IMR-90 (cell line): ENCODE measurements at regions not wholly inside any gene's neighbourhood (a gene's known extent, or its start where the extent isn't known, plus 50 kb on each side); places are given as distances from the start of the nearest gene placed in this dataset.

ENCODE experiments used
- ATAC-seq: fragments of 200-7000 bp; cut with Tn5 transposase; 2 replicates; pipeline ENCODE4 v1.9.1; 2020; ENCODE audit warnings: low read depth, mild to moderate bottlenecking, moderate library complexity
- BruUV-seq: library from RNA; stranded (reverse); fragments of 400-500 nt; replicated peaks from 2 replicates; lab custom pipeline; 2021; lab: Mats Ljungman, UMichigan
- CTCF ChIA-PET: fragments of 300-600 bp; formaldehyde crosslinking; extraction: SDS; loops from one replicate; lab custom pipeline; 2021; ENCODE audit warnings: antibody characterized with exemption; lab: Yijun Ruan, JAX
- POLR2A ChIA-PET: fragments of 300-600 bp; sonication (Branson Sonifier 250); formaldehyde crosslinking; loops from one replicate; lab custom pipeline; 2022; ENCODE audit warnings: antibody characterized with exemption; ENCODE audit not compliant: unreplicated experiment; lab: Charles Lee
- DNase-seq: peaks from one replicate; pipeline ENCODE4 v3.0.0; 2013
- H2AFZ ChIP-seq: replicated peaks from 2 replicates; pipeline ENCODE3; 2013; ENCODE audit warnings: low read length, mild to moderate bottlenecking; ENCODE audit not compliant: poor library complexity
- H2AK5ac ChIP-seq: 2 replicates; pipeline ENCODE4 v1.6.1; 2013; ENCODE audit warnings: low read depth, low read length, inconsistent platforms
- H2AK9ac ChIP-seq: replicated peaks from 2 replicates; pipeline ENCODE3; 2013; ENCODE audit warnings: mild to moderate bottlenecking, low read depth, low read length, moderate library complexity; ENCODE audit not compliant: poor library complexity
- H2BK120ac ChIP-seq: 2 replicates; pipeline ENCODE4 v1.6.1; 2013; ENCODE audit warnings: low read depth, low read length, inconsistent platforms
- H2BK15ac ChIP-seq: 3 replicates; pipeline ENCODE4 v1.6.1; 2013; ENCODE audit warnings: low read depth, low read length, inconsistent platforms
- H2BK20ac ChIP-seq: 2 replicates; pipeline ENCODE4 v1.6.1; 2013; ENCODE audit warnings: low read depth, mild to moderate bottlenecking, inconsistent platforms, low read length, moderate library complexity
- H2BK5ac ChIP-seq: 2 replicates; pipeline ENCODE4 v1.6.1; 2013; ENCODE audit warnings: mild to moderate bottlenecking, low read depth, low read length, inconsistent platforms; ENCODE audit not compliant: poor library complexity, severe bottlenecking
- H3K14ac ChIP-seq: replicated peaks from 2 replicates; pipeline ENCODE4 v1.6.1; 2013; ENCODE audit warnings: low read depth, low read length, inconsistent platforms
- H3K18ac ChIP-seq: 2 replicates; pipeline ENCODE4 v1.6.1; 2013; ENCODE audit warnings: low read depth, low read length, control low read depth
- H3K23ac ChIP-seq: 2 replicates; pipeline ENCODE4 v1.6.1; 2013; ENCODE audit warnings: low read depth, low read length, inconsistent platforms
- H3K27ac ChIP-seq: 2 replicates; pipeline ENCODE4 v1.5.1; 2013; ENCODE audit warnings: mild to moderate bottlenecking, control low read depth, low read length; ENCODE audit not compliant: insufficient read depth
- H3K27me3 ChIP-seq: 2 replicates; pipeline ENCODE4 v1.6.1; 2013; ENCODE audit warnings: low read length; ENCODE audit not compliant: control insufficient read depth, insufficient read depth
- H3K36me3 ChIP-seq: 2 replicates; pipeline ENCODE4 v1.6.1; 2013; ENCODE audit warnings: low read length, mixed read lengths; ENCODE audit not compliant: control insufficient read depth, insufficient read depth
- H3K4ac ChIP-seq: 2 replicates; pipeline ENCODE4 v1.6.1; 2013; ENCODE audit warnings: low read depth, low read length, inconsistent platforms
- H3K4me1 ChIP-seq: 2 replicates; pipeline ENCODE4 v1.6.1; 2013; ENCODE audit warnings: low read length, mixed read lengths; ENCODE audit not compliant: control insufficient read depth, insufficient read depth
- H3K4me2 ChIP-seq: 2 replicates; pipeline ENCODE4 v1.6.1; 2013; ENCODE audit warnings: low read depth, mild to moderate bottlenecking, control low read depth, low read length, moderate library complexity
- H3K4me3 ChIP-seq: 2 replicates; pipeline ENCODE4 v1.5.1; 2013; ENCODE audit warnings: low read depth, mild to moderate bottlenecking, control low read depth, low read length, moderate library complexity; ENCODE audit not compliant: insufficient read depth
- H3K56ac ChIP-seq: 2 replicates; pipeline ENCODE4 v1.6.1; 2013; ENCODE audit warnings: low read length, inconsistent platforms; ENCODE audit not compliant: insufficient read depth; ENCODE audit errors: extremely low read depth
- H3K79me1 ChIP-seq, 2 experiments: 2 replicates each; pipeline ENCODE4 v1.6.1; 2013; ENCODE audit warnings: low read length in 2 of 2, inconsistent platforms in 1 of 2, low read depth in 1 of 2
- H3K9ac ChIP-seq: 2 replicates; pipeline ENCODE4 v1.6.1; 2013; ENCODE audit warnings: low read depth, low read length, control low read depth
- H3K9me1 ChIP-seq: 2 replicates; pipeline ENCODE4 v1.6.1; 2013; ENCODE audit warnings: low read length, inconsistent platforms; ENCODE audit not compliant: insufficient read depth
- H3K9me3 ChIP-seq: 2 replicates; pipeline ENCODE4 v1.6.1; 2013; ENCODE audit warnings: low read length; ENCODE audit not compliant: control insufficient read depth, insufficient read depth
- H4K20me1 ChIP-seq: 2 replicates; pipeline ENCODE4 v1.6.1; 2013; ENCODE audit warnings: low read length, inconsistent platforms; ENCODE audit not compliant: insufficient read depth
- H4K5ac ChIP-seq: 2 replicates; pipeline ENCODE4 v1.6.1; 2013; ENCODE audit warnings: mild to moderate bottlenecking, low read depth, low read length, control low read depth
- H4K8ac ChIP-seq, 2 experiments: 2 replicates each; pipeline ENCODE4 v1.6.1; 2013; ENCODE audit warnings: low read depth in 2 of 2, low read length in 2 of 2, control low read depth in 1 of 2, inconsistent platforms in 1 of 2
- H4K91ac ChIP-seq: 2 replicates; pipeline ENCODE4 v1.6.1; 2013; ENCODE audit warnings: low read depth, low read length, inconsistent platforms; ENCODE audit not compliant: insufficient read depth
- BHLHE40 ChIP-seq: fragments of 150-350 bp; IDR thresholded peaks from 2 replicates; pipeline ENCODE4 v1.6.1; 2016; ENCODE audit warnings: mild to moderate bottlenecking, low read depth, low read length
- CEBPB ChIP-seq: IDR thresholded peaks from 2 replicates; pipeline ENCODE4 v1.6.1; 2012; ENCODE audit warnings: low read depth, low read length, improper control_type of control experiment
- CHD1 ChIP-seq: IDR thresholded peaks from 2 replicates; pipeline ENCODE4 v1.6.1; 2012; ENCODE audit warnings: low read depth, low read length, improper control_type of control experiment
- CTCF ChIP-seq: conservative IDR thresholded peaks from 2 replicates; pipeline ENCODE4 v1.5.1; 2012; ENCODE audit warnings: mild to moderate bottlenecking, low read depth, low read length, improper control_type of control experiment
- ELK1 ChIP-seq: fragments of 150-350 bp; IDR thresholded peaks from 2 replicates; pipeline ENCODE4 v1.6.1; 2016; ENCODE audit warnings: low read depth, mild to moderate bottlenecking, low read length, moderate library complexity, borderline replicate concordance
- FOS ChIP-seq: fragments of 150-350 bp; IDR thresholded peaks from 2 replicates; pipeline ENCODE4 v1.6.1; 2016; ENCODE audit warnings: low read depth, low read length
- MAFK ChIP-seq: IDR thresholded peaks from 2 replicates; pipeline ENCODE4 v1.6.1; 2012; ENCODE audit warnings: low read depth, low read length, improper control_type of control experiment
- MAZ ChIP-seq: IDR thresholded peaks from 2 replicates; pipeline ENCODE4 v1.6.1; 2012; ENCODE audit warnings: low read depth, mild to moderate bottlenecking, low read length, improper control_type of control experiment, moderate library complexity, borderline replicate concordance
- MXI1 ChIP-seq: IDR thresholded peaks from 2 replicates; pipeline ENCODE4 v1.6.1; 2012; ENCODE audit warnings: low read depth, mild to moderate bottlenecking, low read length, moderate library complexity, borderline replicate concordance
- NFE2L2 ChIP-seq: fragments of 150-350 bp; IDR thresholded peaks from 2 replicates; pipeline ENCODE4 v1.6.1; 2016; ENCODE audit warnings: low read depth, mild to moderate bottlenecking, low read length
- POLR2A ChIP-seq: IDR thresholded peaks from 2 replicates; pipeline ENCODE4 v1.6.1; 2012; ENCODE audit warnings: mild to moderate bottlenecking, low read depth, low read length
- RAD21 ChIP-seq: IDR thresholded peaks from 2 replicates; pipeline ENCODE4 v1.6.1; 2012; ENCODE audit warnings: low read length, improper control_type of control experiment
- RCOR1 ChIP-seq: IDR thresholded peaks from 2 replicates; pipeline ENCODE4 v1.6.1; 2012; ENCODE audit warnings: mild to moderate bottlenecking, low read length, improper control_type of control experiment; ENCODE audit not compliant: insufficient replicate concordance
- RFX5 ChIP-seq: IDR thresholded peaks from 2 replicates; pipeline ENCODE4 v1.8.0; 2012; ENCODE audit warnings: low read depth, mild to moderate bottlenecking, low read length, moderate library complexity
- SMC3 ChIP-seq: fragments of 150-350 bp; IDR thresholded peaks from 2 replicates; pipeline ENCODE4 v1.6.1; 2016; ENCODE audit warnings: low read depth, mild to moderate bottlenecking, antibody characterized with exemption, low read length, moderate library complexity
- USF2 ChIP-seq: fragments of 150-350 bp; IDR thresholded peaks from 2 replicates; pipeline ENCODE4 v1.6.1; 2017; ENCODE audit warnings: mild to moderate bottlenecking, antibody characterized with exemption, low read length, low read depth
- WGBS, 2 experiments: methylation state at CpG; one replicate each; pipeline versions ENCODE4 v1.1.5 to v1.1.7; 2013; ENCODE audit warnings: missing lambda C conversion rate in 2 of 2; ENCODE audit not compliant: insufficient read length in 1 of 2; ENCODE audit errors: extremely low coverage in 2 of 2; 5-methylcytosine and 5-hydroxymethylcytosine counted together
- dilution Hi-C: fragments of 300-500 bp; cut with HindIII; formaldehyde crosslinking; loops from one replicate; pipeline ENCODE4 v1.14.3; 2018; ENCODE audit warnings: low sequenced_read_pairs; ENCODE audit not compliant: unreplicated experiment
- in situ Hi-C: fragments of 300-500 bp; cut with MboI; formaldehyde crosslinking; loops from 3 replicates; pipeline ENCODE4 v1.14.3; 2019; ENCODE audit warnings: low sequenced_read_pairs, inconsistent platforms, mixed read lengths
- intact Hi-C: fragments of 100-400 bp; cut with micrococcal nuclease; formaldehyde crosslinking; loops from 2 replicates; pipeline ENCODE4 v1.10.0; 2022

GRCh38 chr14:89470401-89470800 lies 53.4 kb upstream of the FOXN3 start:
- no peak overlapping the region for H3K4ac ChIP-seq
- dilution Hi-C loops, result no loop called here
- intact Hi-C loops, result no loop called here
- H3K4me2 ChIP-seq, result no peak overlapping the region
- no peak overlapping the region for H3K9ac ChIP-seq
- H2BK5ac ChIP-seq, result no peak overlapping the region
- H3K4me3 ChIP-seq, result no peak overlapping the region
- no CpG with 5 or more reads among the region's 6 CpGs for WGBS, 2 experiments
- H4K20me1 ChIP-seq, result peaks cover 4% of the 10 kb centered on the region; the same call in 1 of the 2 replicates
- TF ChIP-seq NFE2L2 (no peak), BHLHE40 (no peak), CEBPB (no peak), MXI1 (no peak), RAD21 (no peak), SMC3 (no peak), CTCF (no peak), USF2 (no peak), ELK1 (no peak), FOS (no peak), MAZ (no peak), POLR2A (no peak), RCOR1 (no peak), RFX5 (no peak), CHD1 (no peak), MAFK (no peak)
- H4K8ac ChIP-seq, result no peak overlapping the region
- H3K27me3 ChIP-seq, result no peaks in the 10 kb centered on the region
- no peak overlapping the region for H2BK120ac ChIP-seq
- no peak overlapping the region for H2BK20ac ChIP-seq
- POLR2A ChIA-PET, result no interaction called here
- no peak overlapping the region for H4K5ac ChIP-seq
- H2AK5ac ChIP-seq, result no peak overlapping the region
- in situ Hi-C loops, result no loop called here
- peaks cover 8% of the 10 kb centered on the region for H3K9me1 ChIP-seq
- peaks cover 5% of the 10 kb centered on the region for H3K36me3 ChIP-seq
- no peak overlapping the region for H3K18ac ChIP-seq
- no peak overlapping the region for H4K91ac ChIP-seq
- H3K79me1 ChIP-seq, result peaks cover 14 to 35% of the 10 kb centered on the region in 2 experiments
- no TSS peak for BruUV-seq
- no peak overlapping the region for H3K56ac ChIP-seq
- H3K23ac ChIP-seq, result no peak overlapping the region
- no peak overlapping the region for H2AK9ac ChIP-seq
- no peaks in the 10 kb centered on the region for H3K9me3 ChIP-seq
- ATAC-seq, result no peak
- CTCF ChIA-PET, result interaction anchor here (1.4 kb wide), 1 partner anchor 438 kb away, joined by 4 read pairs; no protein-coding TSS in a partner anchor
- H3K4me1 ChIP-seq, result peaks cover 2% of the 10 kb centered on the region
- no peak for DNase-seq
- no peak overlapping the region for H3K27ac ChIP-seq
- H2BK15ac ChIP-seq, result no peak overlapping the region
- H3K14ac ChIP-seq, result no peak overlapping the region
- no peak overlapping the region for H2AFZ ChIP-seq
